ENCODE measurements at regions not wholly inside any gene's neighbourhood (a gene's known extent, or its start where the extent isn't known, plus 50 kb on each side); places are given as distances from the start of the nearest gene placed in this dataset.

DNA sequence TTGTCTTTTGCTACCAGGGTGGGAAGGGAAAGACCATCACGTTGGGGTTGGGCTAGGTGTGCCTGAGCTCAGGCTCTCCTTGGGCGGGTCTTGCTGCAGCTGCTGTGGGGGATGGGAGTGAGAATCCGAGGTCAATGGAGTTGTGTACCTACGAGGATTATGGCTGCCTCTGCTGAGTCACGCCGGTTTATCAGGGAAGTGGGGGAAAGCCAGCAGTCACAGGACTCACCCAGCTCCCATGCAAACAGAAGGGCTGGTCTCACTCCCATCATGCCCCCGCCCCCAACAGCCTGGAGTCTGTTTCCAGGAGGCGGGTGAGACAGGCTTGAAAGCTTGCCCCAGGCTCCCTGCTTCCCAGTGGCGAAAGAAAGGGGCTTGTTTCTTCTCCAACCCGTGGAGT is 1259.0 kb upstream of the GOT2 start:
- H3K4me1 ChIP-seq (ENCODE audit: control insufficient read depth in 2 of 3, insufficient read depth in 2 of 3, low read depth in 1 of 3, low read length in 3 of 3), result no peaks in the 10 kb centered on the region
- TF ChIP-seq CTCF (IDR thresholded peaks at IDR 0.05; ENCODE audit: borderline replicate concordance, extremely low read depth, insufficient read depth), result no peak
- H3K27me3 ChIP-seq (ENCODE audit: control insufficient read depth, insufficient read depth, low read length), result no peaks in the 10 kb centered on the region
- intact Hi-C loops (cut with DNase I), result no loop called here
- no peak for FAIRE-seq
- DNase-seq, result no peak
- H3K9ac ChIP-seq (ENCODE audit: low read length in 3 of 3), result no peak overlapping the region
- H3K4me3 ChIP-seq (ENCODE audit: low read length in 3 of 3), result no peak overlapping the region
- H3K27ac ChIP-seq (ENCODE audit: low read depth in 2 of 2, low read length in 2 of 2), result no peak overlapping the region
- H3K36me3 ChIP-seq (ENCODE audit: control insufficient read depth in 2 of 3, insufficient read depth in 3 of 3, low read length in 3 of 3), result no peaks in the 10 kb centered on the region
- H3K9me3 ChIP-seq (ENCODE audit: control insufficient read depth in 2 of 3, insufficient read depth in 1 of 3, low read length in 3 of 3), result peaks cover 0 to 7% (median 0%) of the 10 kb centered on the region in 3 donors

GRCh38 chr16:59991171-59991570 is 1257.1 kb upstream of the GOT2 start:
- no peaks in the 10 kb centered on the region for H3K4me1 ChIP-seq (ENCODE audit: control insufficient read depth in 2 of 3, insufficient read depth in 2 of 3, low read depth in 1 of 3, low read length in 3 of 3)
- intact Hi-C loops (cut with DNase I), result no loop called here
- DNase-seq (no peak), FAIRE-seq (no peak)
- H3K4me3 ChIP-seq (ENCODE audit: low read length in 3 of 3), result no peak overlapping the region
- no peak overlapping the region for H3K9ac ChIP-seq (ENCODE audit: low read length in 3 of 3)
- no peak for TF ChIP-seq CTCF (IDR thresholded peaks at IDR 0.05; ENCODE audit: borderline replicate concordance, extremely low read depth, insufficient read depth)
- H3K27me3 ChIP-seq (ENCODE audit: control insufficient read depth, insufficient read depth, low read length), result no peaks in the 10 kb centered on the region
- peaks cover 0 to 7% (median 0%) of the 10 kb centered on the region in 3 donors for H3K9me3 ChIP-seq (ENCODE audit: control insufficient read depth in 2 of 3, insufficient read depth in 1 of 3, low read length in 3 of 3)
- no peak overlapping the region for H3K27ac ChIP-seq (ENCODE audit: low read depth in 2 of 2, low read length in 2 of 2)
- no peaks in the 10 kb centered on the region for H3K36me3 ChIP-seq (ENCODE audit: control insufficient read depth in 2 of 3, insufficient read depth in 3 of 3, low read length in 3 of 3)

DNA sequence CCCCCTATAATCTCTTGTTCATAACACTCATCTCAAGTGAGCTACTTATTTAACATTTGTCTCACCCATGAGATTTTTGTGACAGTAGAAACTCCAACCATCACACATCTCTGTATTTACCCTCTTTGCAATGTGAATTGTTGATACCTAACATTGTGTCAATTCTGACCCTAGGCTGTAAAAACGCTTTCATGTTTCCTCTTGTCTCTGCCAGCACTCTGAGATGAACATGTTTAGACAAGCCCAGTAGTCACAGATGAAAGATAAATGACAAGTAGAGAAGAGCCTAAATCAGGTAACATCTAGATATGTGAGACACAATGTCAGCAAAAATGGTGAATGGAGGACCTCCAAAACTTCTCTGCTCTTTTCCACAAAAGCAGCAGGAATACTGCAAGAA is 1254.5 kb upstream of the GOT2 start:
- DNase-seq (no peak), FAIRE-seq (no peak)
- no peak for TF ChIP-seq CTCF (IDR thresholded peaks at IDR 0.05; ENCODE audit: borderline replicate concordance, extremely low read depth, insufficient read depth)
- no peaks in the 10 kb centered on the region for H3K36me3 ChIP-seq (ENCODE audit: control insufficient read depth in 2 of 3, insufficient read depth in 3 of 3, low read length in 3 of 3)
- H3K27ac ChIP-seq (ENCODE audit: low read depth in 2 of 2, low read length in 2 of 2), result no peak overlapping the region
- H3K27me3 ChIP-seq (ENCODE audit: control insufficient read depth, insufficient read depth, low read length), result no peaks in the 10 kb centered on the region
- no peak overlapping the region for H3K9ac ChIP-seq (ENCODE audit: low read length in 3 of 3)
- H3K9me3 ChIP-seq (ENCODE audit: control insufficient read depth in 2 of 3, insufficient read depth in 1 of 3, low read length in 3 of 3), result peaks cover 0 to 11% (median 0%) of the 10 kb centered on the region in 3 donors
- H3K4me3 ChIP-seq (ENCODE audit: low read length in 3 of 3), result no peak overlapping the region
- intact Hi-C loops (cut with DNase I), result no loop called here
- no peaks in the 10 kb centered on the region for H3K4me1 ChIP-seq (ENCODE audit: control insufficient read depth in 2 of 3, insufficient read depth in 2 of 3, low read depth in 1 of 3, low read length in 3 of 3)

DNA sequence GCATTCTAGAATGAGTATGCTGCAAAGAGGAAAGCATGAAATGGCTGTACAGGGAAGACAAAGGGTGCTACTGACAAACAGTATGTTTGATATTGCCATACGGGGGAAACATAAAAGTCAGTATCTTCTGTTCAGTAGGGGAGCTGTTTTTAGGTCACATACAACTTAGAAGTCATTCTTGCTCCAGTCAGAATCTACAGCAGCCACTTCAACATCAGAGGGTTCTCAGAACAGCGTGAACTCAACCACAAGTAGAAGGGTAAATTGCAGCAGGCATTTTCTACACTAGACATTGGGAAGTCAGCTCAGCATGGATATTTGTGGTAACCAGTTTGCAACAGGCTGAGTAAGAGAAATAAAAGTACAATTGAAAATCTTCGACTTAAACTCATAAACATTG is 1241.8 kb upstream of the GOT2 start:
- no peaks in the 10 kb centered on the region for H3K27me3 ChIP-seq (ENCODE audit: control insufficient read depth, insufficient read depth, low read length)
- no peak overlapping the region for H3K9ac ChIP-seq (ENCODE audit: low read length in 3 of 3)
- no peak overlapping the region for H3K27ac ChIP-seq (ENCODE audit: low read depth in 2 of 2, low read length in 2 of 2)
- FAIRE-seq (no peak), DNase-seq (no peak)
- no peaks in the 10 kb centered on the region for H3K36me3 ChIP-seq (ENCODE audit: control insufficient read depth in 2 of 3, insufficient read depth in 3 of 3, low read length in 3 of 3)
- no peaks in the 10 kb centered on the region for H3K9me3 ChIP-seq (ENCODE audit: control insufficient read depth in 2 of 3, insufficient read depth in 1 of 3, low read length in 3 of 3)
- H3K4me1 ChIP-seq (ENCODE audit: control insufficient read depth in 2 of 3, insufficient read depth in 2 of 3, low read depth in 1 of 3, low read length in 3 of 3), result no peaks in the 10 kb centered on the region
- intact Hi-C loops (cut with DNase I), result no loop called here
- TF ChIP-seq CTCF (IDR thresholded peaks at IDR 0.05; ENCODE audit: borderline replicate concordance, extremely low read depth, insufficient read depth), result no peak
- H3K4me3 ChIP-seq (ENCODE audit: low read length in 3 of 3), result no peak overlapping the region

All from kidney (tissue), 13 donors.